SK-N-SH (cell line): ENCODE measurements at regions not wholly inside any gene's neighbourhood (a gene's known extent, or its start where the extent isn't known, plus 50 kb on each side); places are given as distances from the start of the nearest gene placed in this dataset.

ENCODE experiments used
- CTCF ChIA-PET: fragments of 300-600, 350-600 bp; formaldehyde crosslinking; extraction: SDS; loops from one replicate; lab custom pipeline; 2021; lab: Yijun Ruan, JAX
- POLR2A ChIA-PET: fragments of 350-600 bp; sonication (Branson Sonifier 250); formaldehyde crosslinking; extraction: SDS; loops from one replicate; lab custom pipeline; 2020; ENCODE audit warnings: antibody characterized with exemption, inconsistent platforms; lab: Yijun Ruan, JAX
- DNase-seq: peaks from one replicate; pipeline ENCODE4 v3.0.0; 2012
- H2AFZ ChIP-seq: fragments of 200-600 bp; sonication (generic); 2 replicates; pipeline ENCODE4 v1.8.1; 2016; ENCODE audit warnings: antibody characterized with exemption, mild to moderate bottlenecking, low read depth
- H3F3A ChIP-seq: fragments of 200-600 bp; sonication (generic); replicated peaks from 2 replicates; pipeline ENCODE3; 2016; ENCODE audit warnings: antibody characterized with exemption, mild to moderate bottlenecking; ENCODE audit not compliant: insufficient read depth
- H3K27ac ChIP-seq, 2 experiments: fragments of 200-500 bp in 1 of 2; fragments of 200-600 bp in 1 of 2; sonication (Bioruptor generic) in 1 of 2; sonication (generic), shearing (Covaris generic) in 1 of 2; 2 replicates each; pipeline versions ENCODE4 v1.5.1 to v1.6.1; 2014 to 2016; ENCODE audit warnings: low read depth in 2 of 2, inconsistent platforms in 1 of 2, low read length in 1 of 2, mild to moderate bottlenecking in 1 of 2, mixed read lengths in 1 of 2
- H3K27me3 ChIP-seq: fragments of 200-600 bp; sonication (generic), shearing (Covaris generic); 2 replicates; pipeline ENCODE4 v1.6.1; 2016; ENCODE audit warnings: mixed run types; ENCODE audit not compliant: insufficient read depth
- H3K36me3 ChIP-seq, 2 experiments: fragments of 200-500 bp in 1 of 2; fragments of 200-600 bp in 1 of 2; sonication (Bioruptor generic) in 1 of 2; sonication (generic) in 1 of 2; replicated peaks in 1 of 2; 2 replicates each; pipeline versions ENCODE3 to v1.5.1; 2014 to 2016; ENCODE audit warnings: low read length in 1 of 2, mild to moderate bottlenecking in 1 of 2; ENCODE audit not compliant: insufficient read depth in 2 of 2, control insufficient read depth in 1 of 2
- H3K4me1 ChIP-seq, 2 experiments: fragments of 200-500 bp in 1 of 2; fragments of 200-600 bp in 1 of 2; sonication (Bioruptor generic) in 1 of 2; sonication (generic), shearing (Covaris generic) in 1 of 2; 2 replicates each; pipeline versions ENCODE4 v1.5.1 to v1.6.1; 2014 to 2016; ENCODE audit warnings: low read depth in 1 of 2, low read length in 1 of 2, mixed run types in 1 of 2; ENCODE audit not compliant: insufficient read depth in 2 of 2, control insufficient read depth in 1 of 2
- H3K4me2 ChIP-seq: fragments of 200-600 bp; sonication (generic), shearing (Covaris generic); 2 replicates; pipeline ENCODE4 v1.6.1; 2017; ENCODE audit warnings: mixed run types
- H3K4me3 ChIP-seq, 2 experiments: fragments of 200-500 bp in 1 of 2; fragments of 200-600 bp in 1 of 2; sonication (Bioruptor generic) in 1 of 2; sonication (generic), shearing (Covaris generic) in 1 of 2; 2 replicates each; pipeline versions ENCODE4 v1.5.1 to v1.8.1; 2014 to 2016; ENCODE audit warnings: low read depth in 2 of 2, inconsistent platforms in 1 of 2, low read length in 1 of 2, mild to moderate bottlenecking in 1 of 2, mixed read lengths in 1 of 2, moderate library complexity in 1 of 2
- H3K79me2 ChIP-seq: fragments of 200-600 bp; sonication (generic); 2 replicates; pipeline ENCODE4 v1.8.1; 2017; ENCODE audit warnings: mild to moderate bottlenecking; ENCODE audit not compliant: insufficient read depth
- H3K9ac ChIP-seq: fragments of 200-600 bp; sonication (generic); 2 replicates; pipeline ENCODE4 v1.6.1; 2017; ENCODE audit warnings: mixed run types
- H3K9me2 ChIP-seq: fragments of 200-600 bp; sonication (generic); 2 replicates; pipeline ENCODE4 v1.6.1; 2017; ENCODE audit warnings: mixed run types
- H3K9me3 ChIP-seq: fragments of 200-600 bp; sonication (generic); 2 replicates; pipeline ENCODE4 v1.6.1; 2017; ENCODE audit warnings: mixed run types, mild to moderate bottlenecking, moderate library complexity
- H4K20me1 ChIP-seq: fragments of 200-600 bp; sonication (generic); 2 replicates; pipeline ENCODE4 v1.6.1; 2017; ENCODE audit warnings: mild to moderate bottlenecking, mixed run types; ENCODE audit not compliant: insufficient read depth
- CHD2 ChIP-seq: fragments of 150-350 bp; IDR thresholded peaks from 2 replicates; pipeline ENCODE4 v1.6.1; 2018; ENCODE audit warnings: low read length; ENCODE audit not compliant: partially characterized antibody
- EP300 ChIP-seq, 2 experiments: IDR thresholded peaks; 2 replicates each; pipeline versions ENCODE4 v1.4.0 to v1.6.1; 2012; ENCODE audit warnings: borderline replicate concordance in 1 of 2, low read depth in 1 of 2, low read length in 1 of 2
- EZH2phosphoT487 ChIP-seq: fragments of 200-600 bp; sonication (generic); IDR thresholded peaks from 2 replicates; pipeline ENCODE4 v1.6.1; 2017; ENCODE audit warnings: low read depth, mixed run types, mild to moderate bottlenecking, antibody characterized with exemption, moderate library complexity, borderline replicate concordance
- FOXM1 ChIP-seq: IDR thresholded peaks from 2 replicates; pipeline ENCODE4 v1.4.0; 2012; ENCODE audit warnings: low read depth, mild to moderate bottlenecking
- GATA2 ChIP-seq: sonication (generic); formaldehyde crosslinking; IDR thresholded peaks from 2 replicates; pipeline ENCODE4 v1.5.0; 2020; ENCODE audit warnings: mild to moderate bottlenecking, missing genetic modification reagents
- JUND ChIP-seq: IDR thresholded peaks from 2 replicates; pipeline ENCODE4 v1.4.0; 2012
- MXI1 ChIP-seq: IDR thresholded peaks from 2 replicates; pipeline ENCODE4 v1.6.1; 2012; ENCODE audit warnings: mild to moderate bottlenecking, low read depth, low read length, improper control_type of control experiment
- NFIC ChIP-seq: IDR thresholded peaks from 2 replicates; pipeline ENCODE4 v1.4.0; 2012; ENCODE audit warnings: borderline replicate concordance
- PBX3 ChIP-seq: IDR thresholded peaks from 2 replicates; pipeline ENCODE4; 2012
- RCOR1 ChIP-seq: fragments of 150-350 bp; IDR thresholded peaks from 2 replicates; pipeline ENCODE4 v1.6.1; 2017; ENCODE audit warnings: antibody characterized with exemption, low read length
- REST ChIP-seq: IDR thresholded peaks from 2 replicates; pipeline ENCODE4 v1.6.1; 2012; ENCODE audit warnings: mild to moderate bottlenecking, low read depth, low read length, moderate library complexity
- RFX5 ChIP-seq: IDR thresholded peaks from 2 replicates; pipeline ENCODE4 v1.6.1; 2012; ENCODE audit warnings: mild to moderate bottlenecking, improper control_type of control experiment, low read length
- RXRA ChIP-seq: IDR thresholded peaks from 2 replicates; pipeline ENCODE4 v1.4.0; 2012; ENCODE audit warnings: low read depth, mild to moderate bottlenecking, borderline replicate concordance
- SIN3A ChIP-seq: IDR thresholded peaks from 2 replicates; pipeline ENCODE4 v1.6.1; 2012; ENCODE audit warnings: low read depth, mild to moderate bottlenecking, low read length, moderate library complexity, borderline replicate concordance
- SMC3 ChIP-seq: IDR thresholded peaks from 2 replicates; pipeline ENCODE4 v1.6.1; 2012; ENCODE audit warnings: low read depth, low read length, improper control_type of control experiment
- TAF1 ChIP-seq: IDR thresholded peaks from 2 replicates; pipeline ENCODE4 v1.6.1; 2012; ENCODE audit warnings: low read depth, mild to moderate bottlenecking, low read length, moderate library complexity, borderline replicate concordance
- TEAD4 ChIP-seq: IDR thresholded peaks from 2 replicates; pipeline ENCODE4 v1.4.0; 2012; ENCODE audit warnings: mild to moderate bottlenecking, borderline replicate concordance; ENCODE audit not compliant: insufficient read depth
- USF2 ChIP-seq: fragments of 150-350 bp; IDR thresholded peaks from 2 replicates; pipeline ENCODE4 v1.6.1; 2017; ENCODE audit warnings: antibody characterized with exemption, low read length, low read depth, borderline replicate concordance
- YY1 ChIP-seq: IDR thresholded peaks from 2 replicates; pipeline ENCODE4 v1.4.0; 2012; ENCODE audit warnings: low read depth, mild to moderate bottlenecking
- ZBTB33 ChIP-seq: IDR thresholded peaks from 2 replicates; pipeline ENCODE4 v1.4.0; 2012; ENCODE audit warnings: low read depth, borderline replicate concordance
- WGBS: methylation state at CpG from one replicate; pipeline ENCODE4 v1.1.6; 2017; ENCODE audit warnings: low lambda C conversion rate; 5-methylcytosine and 5-hydroxymethylcytosine counted together

- no peak for DNase-seq
- CTCF ChIA-PET: interaction anchor here (1.1 to 3.8 kb wide), 3 partner anchors 9 to 128 kb away, joined by 4 to 17 read pairs (median 6); no protein-coding TSS in a partner anchor
- peaks cover 3 to 10% of the 10 kb centered on the region in 2 experiments for H3K36me3 ChIP-seq
- H3K27me3 ChIP-seq: no peaks in the 10 kb centered on the region
- no peak overlapping the region for H2AFZ ChIP-seq
- peaks cover 6% of the 10 kb centered on the region for H3F3A ChIP-seq
- TF ChIP-seq MXI1 (no peak), TAF1 (no peak), NFIC (no peak), USF2 (no peak), SMC3 (no peak), FOXM1 (no peak), RFX5 (no peak), ZBTB33 (no peak), EZH2phosphoT487 (no peak), GATA2 (no peak), TEAD4 (no peak), EP300 (IDR thresholded peaks at IDR 0.05; ENCODE audit: borderline replicate concordance in 1 of 2, low read depth in 1 of 2, low read length in 1 of 2) (no peak), JUND (no peak), YY1 (no peak), PBX3 (no peak)
- TF ChIP-seq, all 33 proteins: peak for 0
- no peaks in the 10 kb centered on the region for H4K20me1 ChIP-seq
- peaks cover 39% of the 10 kb centered on the region for H3K79me2 ChIP-seq
- no peak overlapping the region for H3K4me2 ChIP-seq
- WGBS: 100% methylated on average over 2 of the region's 2 CpGs
- POLR2A ChIA-PET: no interaction called here
- no peak overlapping the region for H3K4me3 ChIP-seq
- H3K9ac ChIP-seq: no peak overlapping the region
- H3K9me2 ChIP-seq: no peaks in the 10 kb centered on the region
- no peak overlapping the region for H3K27ac ChIP-seq
- peaks cover 1 to 8% of the 10 kb centered on the region in 2 experiments; a peak in 1 of 4 replicates for H3K4me1 ChIP-seq
- no peaks in the 10 kb centered on the region for H3K9me3 ChIP-seq
Measured at GRCh38 chr3:141432904-141433303, 53.9 kb upstream of the RASA2 start.

GRCh38 chr3:141434255-141434654 is 52.6 kb upstream of the RASA2 start:
- H3K4me2 ChIP-seq: no peak overlapping the region
- peaks cover 13% of the 10 kb centered on the region for H3F3A ChIP-seq
- H3K9me2 ChIP-seq: no peaks in the 10 kb centered on the region
- H4K20me1 ChIP-seq: no peaks in the 10 kb centered on the region
- peaks cover 0 to 6% of the 10 kb centered on the region in 2 experiments; a peak in 1 of 4 replicates for H3K4me1 ChIP-seq
- CTCF ChIA-PET: interaction anchor here (1.4 kb wide), 1 partner anchor 21 kb away, joined by 3 read pairs; no protein-coding TSS in a partner anchor
- H2AFZ ChIP-seq: no peak overlapping the region
- no peak overlapping the region for H3K4me3 ChIP-seq
- POLR2A ChIA-PET: no interaction called here
- H3K27me3 ChIP-seq: no peaks in the 10 kb centered on the region
- H3K27ac ChIP-seq: no peak overlapping the region
- H3K9me3 ChIP-seq: no peaks in the 10 kb centered on the region
- DNase-seq: no peak
- peaks cover 30% of the 10 kb centered on the region for H3K79me2 ChIP-seq
- no peak overlapping the region for H3K9ac ChIP-seq
- H3K36me3 ChIP-seq: peaks cover 8 to 14% of the 10 kb centered on the region in 2 experiments
- 100% methylated on average over 2 of the region's 2 CpGs for WGBS
- TF ChIP-seq NFIC (no peak), RCOR1 (no peak), GATA2 (no peak), TEAD4 (no peak), EP300 (IDR thresholded peaks at IDR 0.05; ENCODE audit: borderline replicate concordance in 1 of 2, low read depth in 1 of 2, low read length in 1 of 2) (no peak), SIN3A (no peak), REST (no peak), YY1 (no peak), CHD2 (no peak), PBX3 (no peak), RXRA (no peak)
